ENCODE measurements at regions not wholly inside any gene's neighbourhood (a gene's known extent, or its start where the extent isn't known, plus 50 kb on each side); places are given as distances from the start of the nearest gene placed in this dataset.
A peak's percentile ranks its signal among the peaks of the same experiment; 100 is the strongest.
"Not testable (repeated sequence)": the region's sequence is repeated elsewhere in the genome, so short reads cannot be mapped to it uniquely, and the experiment has no call there.

DNA sequence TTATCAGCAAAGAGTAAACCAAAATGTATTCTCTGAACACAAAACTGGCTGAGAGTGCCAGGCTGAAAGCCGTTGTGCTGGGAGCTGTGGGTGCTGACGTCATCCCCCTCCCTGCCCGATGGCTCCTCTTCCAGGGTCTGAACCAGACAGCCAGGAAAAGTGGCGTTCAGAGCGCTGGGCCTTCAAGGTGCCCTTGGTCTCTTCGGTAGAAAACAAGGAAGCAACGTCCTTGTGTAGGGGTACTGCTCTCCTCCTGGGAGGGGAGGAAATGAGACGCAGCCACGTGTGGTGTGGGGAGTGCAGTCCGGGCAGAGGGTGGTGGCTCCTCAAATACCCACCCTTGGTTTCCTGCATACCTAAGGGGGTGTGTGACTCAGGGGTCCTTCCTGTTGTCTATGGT, 394.7 kb downstream of the SEC14L1 start:
- DNase-seq (ENCODE audit: low read depth, low spot score): no peak

GRCh38 chr17:77535892-77536291, 395.1 kb downstream of the SEC14L1 start:
- no peak for DNase-seq (ENCODE audit: low read depth, low spot score)

GRCh38 chr17:77537566-77537965, 396.8 kb downstream of the SEC14L1 start:
- no peak for DNase-seq (ENCODE audit: low read depth, low spot score)

GRCh38 chr17:77540531-77540930, 399.8 kb downstream of the SEC14L1 start:
- DNase-seq (ENCODE audit: low read depth, low spot score): no peak

DNA sequence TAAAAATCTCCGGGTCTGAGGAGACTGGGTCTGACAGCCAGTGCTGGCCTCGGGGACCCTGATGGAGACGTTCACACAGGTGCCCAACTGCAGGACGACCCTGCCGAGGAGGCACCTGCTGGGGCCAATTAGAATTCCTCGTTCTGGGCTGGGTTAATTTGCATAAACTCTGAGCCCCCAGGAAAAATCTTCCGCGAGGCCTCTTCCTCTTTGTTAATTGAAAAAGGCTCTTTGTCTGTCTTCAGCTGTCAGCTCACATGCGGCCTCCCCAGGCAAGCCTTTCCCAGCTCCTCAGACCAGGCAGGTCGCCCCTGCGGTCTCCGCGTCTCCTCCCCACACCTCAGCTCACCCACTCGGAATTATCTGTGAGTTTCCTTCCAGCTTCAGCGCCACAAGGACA, 400.2 kb downstream of the SEC14L1 start:
- peak; percentile 85 for DNase-seq (ENCODE audit: low read depth, low spot score)

- DNase-seq (ENCODE audit: low read depth, low spot score): no peak
These were observed 401.2 kb downstream of the SEC14L1 start for GRCh38 chr17:77542011-77542410.

GRCh38 chr17:77542551-77543490, 402.1 kb downstream of the SEC14L1 start:
- DNase-seq (ENCODE audit: low read depth, low spot score): peak; percentile 94

DNA sequence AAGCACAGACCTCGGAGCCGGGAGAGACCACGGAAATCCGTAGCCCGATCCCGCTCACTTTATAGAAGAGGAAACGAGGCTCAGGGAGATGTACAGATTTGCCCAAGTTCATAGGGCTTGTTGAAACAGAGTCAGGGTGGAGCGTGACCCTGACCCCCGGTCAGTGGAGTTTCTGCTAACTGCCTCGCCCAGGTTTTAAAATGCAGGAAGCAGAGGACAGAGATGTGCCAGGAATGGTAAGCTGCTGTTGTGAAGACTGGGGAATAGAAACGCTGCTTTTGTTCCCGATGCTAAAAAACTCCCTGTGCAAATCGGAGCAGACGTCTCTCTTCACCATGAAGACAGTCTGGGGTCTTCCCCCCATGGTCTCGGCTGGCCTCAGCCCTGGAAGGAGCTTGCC, 403.0 kb downstream of the SEC14L1 start:
- DNase-seq (ENCODE audit: low read depth, low spot score): no peak

GRCh38 chr17:77544347-77545110, 403.8 kb downstream of the SEC14L1 start:
- DNase-seq (ENCODE audit: low read depth, low spot score): peak; percentile 38

DNA sequence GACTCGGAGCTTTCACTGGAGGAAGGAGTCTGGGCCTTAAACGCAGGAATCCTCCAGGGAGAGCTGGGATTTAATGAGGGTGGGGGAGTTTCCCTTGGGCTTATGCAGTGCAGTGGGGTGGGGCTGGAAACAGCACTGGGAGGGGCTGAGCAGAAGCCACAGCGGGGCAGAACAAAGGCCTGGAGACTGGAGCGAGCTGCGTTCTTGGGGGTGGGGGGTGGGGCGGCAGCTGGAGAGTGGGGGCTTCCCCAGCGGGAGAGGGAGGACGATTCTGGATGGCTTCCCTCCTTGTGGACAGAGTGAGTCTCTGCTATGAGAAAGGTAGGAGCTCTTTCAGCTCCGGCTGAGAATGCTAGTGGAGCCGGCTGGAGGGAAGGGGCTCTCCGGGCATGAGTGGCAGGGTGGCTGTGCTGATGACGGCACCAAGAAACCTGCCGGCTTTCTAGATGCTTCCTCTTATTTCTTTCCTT, 406.0 kb downstream of the SEC14L1 start:
- peak; percentile 86 for DNase-seq (ENCODE audit: low read depth, low spot score)

- DNase-seq (ENCODE audit: low read depth, low spot score): no peak
These were observed 408.2 kb downstream of the SEC14L1 start for GRCh38 chr17:77548967-77549366.

DNA sequence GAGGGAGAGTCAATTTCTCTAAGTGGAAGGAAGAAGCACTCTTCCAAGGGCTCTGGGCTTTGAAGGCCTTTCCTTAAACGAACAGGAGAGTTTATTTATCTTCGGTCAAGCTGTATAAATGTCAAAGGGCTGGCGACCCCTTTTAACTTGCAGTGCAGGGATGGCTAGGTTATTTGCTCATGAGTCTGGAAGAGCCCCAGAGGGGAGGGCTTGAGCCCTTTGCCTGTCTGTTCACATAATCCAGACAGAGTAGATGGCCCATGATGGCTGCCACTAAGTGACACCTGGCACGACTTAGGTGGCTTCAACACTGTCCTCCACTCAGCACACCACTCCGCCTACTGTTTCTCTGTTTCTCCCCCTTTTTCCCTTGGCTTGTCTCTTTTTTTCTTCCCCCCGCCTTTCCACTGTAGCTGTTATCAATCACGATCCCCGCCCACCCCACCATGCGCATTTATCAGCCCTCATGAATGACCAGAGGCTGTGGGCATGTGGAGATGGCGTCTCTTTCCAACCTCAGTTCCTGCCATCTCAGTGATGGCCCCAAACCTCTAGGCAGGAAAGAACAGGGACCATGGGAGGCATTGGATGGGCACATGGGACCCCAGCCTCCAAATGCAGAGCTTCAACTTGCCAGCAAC, 408.7 kb upstream of the TNRC6C start:
- DNase-seq (ENCODE audit: low read depth, low spot score): no peak

DNA sequence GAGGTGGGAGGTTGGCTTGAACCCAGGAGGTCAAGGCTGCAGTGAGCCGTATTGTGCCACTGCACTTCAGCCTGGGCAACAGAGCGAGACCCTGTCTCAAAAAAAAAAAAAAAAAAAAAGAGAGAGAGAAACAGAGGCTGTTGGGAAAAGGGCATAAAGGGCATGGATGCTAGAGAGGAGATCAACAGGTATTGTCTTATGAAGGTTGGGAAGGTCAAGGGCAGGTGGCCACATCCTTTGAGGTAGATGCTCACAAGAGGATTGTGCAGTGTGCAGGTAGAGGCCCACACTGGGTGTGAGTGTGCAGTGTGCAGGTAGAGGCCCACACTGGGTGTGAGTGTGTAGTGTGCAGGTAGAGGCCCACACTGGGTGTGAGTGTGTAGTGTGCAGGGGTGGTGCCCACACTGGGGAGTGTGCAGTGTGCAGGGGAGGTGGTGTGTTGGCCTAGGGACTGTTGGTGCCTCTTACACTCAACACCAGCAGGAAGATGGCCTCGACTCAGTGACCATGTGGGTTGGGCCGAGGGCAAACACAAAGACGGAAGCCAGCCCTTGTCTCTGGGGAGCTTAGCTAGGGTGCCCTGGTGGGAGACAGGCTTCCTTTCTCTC, 404.9 kb upstream of the TNRC6C start:
- DNase-seq (ENCODE audit: low read depth, low spot score): no peak

- no peak for DNase-seq (ENCODE audit: low read depth, low spot score)
These were observed 403.3 kb upstream of the TNRC6C start for GRCh38 chr17:77555121-77555591.

DNA sequence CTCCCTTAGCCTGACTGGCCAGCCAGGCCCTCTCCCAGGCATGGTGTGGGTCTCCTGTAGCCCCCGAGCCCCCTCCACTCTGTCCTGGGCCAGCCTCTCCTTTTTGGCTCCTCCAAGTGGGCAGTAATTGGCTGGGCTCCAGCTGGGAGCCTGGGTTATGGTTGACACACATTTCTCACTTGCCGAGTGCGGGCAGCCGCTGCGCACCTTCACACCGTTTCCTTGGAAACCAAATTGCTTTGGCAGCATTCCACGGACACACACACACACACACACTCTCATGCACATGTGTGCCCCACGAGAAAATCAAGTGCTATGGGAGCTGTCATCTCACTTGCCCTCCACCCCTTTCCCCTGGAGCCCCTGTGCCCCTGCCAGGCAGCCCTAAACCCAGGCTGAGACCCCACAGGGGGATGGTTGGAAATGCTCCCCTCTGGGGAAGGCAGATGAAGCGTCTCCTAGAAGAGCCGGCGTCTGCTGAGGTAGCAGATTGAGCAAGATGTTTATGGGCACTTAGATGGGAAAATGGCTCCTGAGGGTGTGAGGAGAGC, 402.7 kb upstream of the TNRC6C start:
- no peak for DNase-seq (ENCODE audit: low read depth, low spot score)

DNA sequence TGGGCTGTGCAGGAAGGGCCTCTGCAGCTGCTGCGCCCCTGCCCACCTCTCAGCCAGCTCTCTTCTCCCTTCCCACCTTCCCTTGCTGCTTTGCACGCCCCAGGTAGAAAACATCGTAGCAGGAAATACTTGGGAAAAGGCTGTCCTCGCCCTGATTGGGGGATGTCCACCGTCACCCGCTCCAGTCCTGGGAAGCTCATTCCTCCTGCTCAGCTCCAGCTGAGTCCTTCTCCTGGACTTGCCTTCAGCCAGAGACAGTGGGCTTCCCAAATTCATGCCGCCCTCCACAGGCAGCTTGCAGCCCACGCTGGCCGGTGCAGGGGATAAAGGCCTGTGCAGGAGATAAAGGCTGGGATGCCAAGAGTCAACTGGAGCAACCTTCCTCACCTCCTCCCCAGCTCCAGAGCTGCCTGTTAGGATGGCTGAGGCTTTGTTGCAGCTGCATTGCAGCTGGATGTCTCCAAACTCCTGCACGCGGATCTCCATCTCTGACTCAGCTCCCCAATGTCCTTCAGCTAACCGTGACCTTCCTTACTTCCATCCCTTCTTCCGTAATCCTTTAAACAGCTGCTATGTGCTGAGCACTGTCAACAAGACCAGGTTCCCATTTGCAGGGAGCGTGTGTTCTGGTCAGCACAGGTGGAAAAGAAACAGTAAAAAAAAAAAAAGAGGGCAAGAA, 402.0 kb upstream of the TNRC6C start:
- DNase-seq (ENCODE audit: low read depth, low spot score): no peak

GRCh38 chr17:77558846-77559626, 399.5 kb upstream of the TNRC6C start:
- no peak for DNase-seq (ENCODE audit: low read depth, low spot score)

GRCh38 chr17:77560381-77560780, 398.1 kb upstream of the TNRC6C start:
- no peak for DNase-seq (ENCODE audit: low read depth, low spot score)

DNA sequence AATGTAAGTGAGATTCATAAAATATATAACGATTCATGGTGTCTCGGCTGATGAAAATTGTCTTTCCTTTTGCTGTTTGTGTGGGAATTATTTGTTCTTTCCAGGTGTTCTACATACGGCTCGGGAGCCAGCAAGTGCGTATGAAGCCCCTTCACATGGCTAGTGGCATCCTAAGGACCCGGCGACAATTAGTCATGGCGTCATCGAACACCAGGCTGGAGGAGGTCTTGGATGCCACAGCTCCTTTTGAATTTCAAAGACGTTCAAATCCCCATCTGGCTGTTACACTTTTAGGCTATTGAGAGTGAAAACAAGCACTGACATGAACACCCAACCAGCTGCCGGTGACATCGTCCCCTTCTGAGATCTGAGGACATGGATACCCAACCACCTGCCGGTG, 397.7 kb upstream of the TNRC6C start:
- DNase-seq (ENCODE audit: low read depth, low spot score): no peak

DNA sequence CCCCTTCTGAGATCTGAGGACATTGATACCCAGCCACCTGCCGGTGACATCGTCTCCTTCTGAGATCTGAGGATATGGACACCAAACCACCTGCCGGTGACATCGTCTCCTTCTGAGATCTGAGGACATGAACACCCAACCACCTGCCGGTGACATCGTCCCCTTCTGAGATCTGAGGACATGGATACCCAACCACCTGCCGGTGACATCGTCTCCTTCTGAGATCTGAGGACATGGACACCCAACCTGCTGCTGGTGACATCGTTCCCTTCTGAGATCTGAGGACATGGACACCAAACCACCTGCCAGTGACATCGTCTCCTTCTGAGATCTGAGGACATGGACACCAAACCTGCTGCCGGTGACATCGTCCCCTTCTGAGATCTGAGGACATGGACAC, 396.1 kb upstream of the TNRC6C start:
- not testable (repeated sequence) for DNase-seq (ENCODE audit: low read depth, low spot score)

Data from ELF-1 (cell line).